ENCODE measurements at regions not wholly inside any gene's neighbourhood (a gene's known extent, or its start where the extent isn't known, plus 50 kb on each side); places are given as distances from the start of the nearest gene placed in this dataset.
"Not testable (repeated sequence)": the region's sequence is repeated elsewhere in the genome, so short reads cannot be mapped to it uniquely, and the experiment has no call there.

- H3K27me3 Mint-ChIP-seq: peaks cover 4% of the 10 kb centered on the region
- DNase-seq: no peak
- no peaks in the 10 kb centered on the region for H3K9me3 Mint-ChIP-seq
- POLR2A ChIA-PET: no interaction called here
- CTCF ChIA-PET: no interaction called here
- no peaks in the 10 kb centered on the region for H3K36me3 Mint-ChIP-seq (ENCODE audit: low read depth)
- H3K4me1 Mint-ChIP-seq: no peaks in the 10 kb centered on the region
- no peak overlapping the region for H3K27ac Mint-ChIP-seq
- no peak overlapping the region for H3K4me3 Mint-ChIP-seq
Observed at GRCh38 chr10:90023950-90024349, 322.6 kb downstream of the KIF20B start.

GRCh38 chr10:90028312-90028711, 326.9 kb downstream of the KIF20B start:
- CTCF ChIA-PET: no interaction called here
- no peak for DNase-seq
- peaks cover 2% of the 10 kb centered on the region for H3K27me3 Mint-ChIP-seq
- H3K9me3 Mint-ChIP-seq: no peaks in the 10 kb centered on the region
- no peak overlapping the region for H3K27ac Mint-ChIP-seq
- H3K4me1 Mint-ChIP-seq: no peaks in the 10 kb centered on the region
- POLR2A ChIA-PET: no interaction called here
- H3K36me3 Mint-ChIP-seq (ENCODE audit: low read depth): no peaks in the 10 kb centered on the region
- H3K4me3 Mint-ChIP-seq: no peak overlapping the region

GRCh38 chr10:90031776-90032175, 330.4 kb downstream of the KIF20B start:
- Mint-ChIP-seq H3K36me3 (ENCODE audit: low read depth) (no peaks in the 10 kb centered on the region), H3K9me3 (no peaks in the 10 kb centered on the region), H3K27ac (no peak overlapping the region), H3K4me1 (no peaks in the 10 kb centered on the region), H3K27me3 (no peaks in the 10 kb centered on the region), H3K4me3 (no peak overlapping the region)
- CTCF ChIA-PET: no interaction called here
- POLR2A ChIA-PET: no interaction called here
- DNase-seq: no peak

DNA sequence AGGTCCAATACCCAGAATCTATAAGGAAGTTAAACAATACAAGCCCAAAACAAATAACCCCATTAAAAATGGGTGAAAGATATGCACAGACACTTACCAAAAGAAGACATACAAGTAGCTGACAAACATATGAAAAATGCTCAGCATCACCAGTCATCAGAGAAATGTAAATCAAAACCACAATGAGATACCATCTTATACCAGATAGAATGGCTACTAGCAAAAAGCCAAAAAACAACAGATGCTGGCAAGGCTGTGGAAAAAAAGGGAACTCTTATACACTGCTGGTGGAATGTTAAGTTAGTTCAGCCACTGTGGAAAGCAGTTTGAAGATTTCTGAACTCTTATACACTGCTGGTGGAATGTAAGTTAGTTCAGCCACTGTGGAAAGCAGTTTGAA, 331.1 kb downstream of the KIF20B start:
- DNase-seq: no peak
- H3K9me3 Mint-ChIP-seq: no peaks in the 10 kb centered on the region
- CTCF ChIA-PET: no interaction called here
- no peak overlapping the region for H3K4me3 Mint-ChIP-seq
- no peaks in the 10 kb centered on the region for H3K27me3 Mint-ChIP-seq
- POLR2A ChIA-PET: no interaction called here
- H3K4me1 Mint-ChIP-seq: no peaks in the 10 kb centered on the region
- H3K36me3 Mint-ChIP-seq (ENCODE audit: low read depth): no peaks in the 10 kb centered on the region
- H3K27ac Mint-ChIP-seq: no peak overlapping the region

DNA sequence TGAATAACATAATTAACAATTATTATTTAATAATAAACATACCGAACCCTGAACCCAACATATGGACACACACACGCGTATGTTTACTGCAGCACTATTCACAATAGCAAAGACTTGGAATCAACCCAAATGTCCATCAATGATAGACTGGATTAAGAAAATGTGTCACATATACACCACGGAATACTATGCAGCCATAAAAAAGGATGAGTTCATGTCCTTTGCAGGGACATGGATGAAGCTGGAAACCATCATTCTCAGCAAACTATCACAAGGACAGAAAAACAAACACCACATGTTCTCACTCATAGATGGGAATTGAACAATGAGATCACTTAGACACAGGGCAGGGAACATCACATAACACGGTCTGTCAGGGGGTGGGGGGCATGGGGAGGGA, 333.5 kb downstream of the KIF20B start:
- POLR2A ChIA-PET; DNase-seq; H3K27ac Mint-ChIP-seq; H3K9me3 Mint-ChIP-seq; H3K4me3 Mint-ChIP-seq; CTCF ChIA-PET; H3K4me1 Mint-ChIP-seq; H3K27me3 Mint-ChIP-seq; H3K36me3 Mint-ChIP-seq (ENCODE audit: low read depth): not testable (repeated sequence)

DNA sequence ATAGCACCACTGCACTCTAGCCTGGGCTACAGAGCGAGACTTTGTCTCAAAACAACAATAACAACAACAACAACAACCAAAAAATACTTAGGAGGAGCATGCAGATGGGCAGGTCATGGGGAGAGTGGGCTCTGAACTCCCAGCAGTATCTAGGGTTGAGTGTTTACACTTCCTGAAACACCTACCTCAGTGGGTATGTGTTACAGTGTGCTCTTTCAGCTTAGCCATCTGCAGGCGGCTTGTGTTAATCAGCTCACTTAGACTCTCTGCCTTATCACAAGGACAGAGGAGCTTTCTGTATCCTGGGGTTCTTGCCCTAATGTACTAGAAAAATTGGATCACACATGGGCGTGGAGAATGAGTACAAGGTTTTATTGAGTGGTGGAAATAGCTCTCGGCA, 340.2 kb downstream of the KIF20B start:
- Mint-ChIP-seq H3K36me3 (ENCODE audit: low read depth) (no peaks in the 10 kb centered on the region), H3K27me3 (no peaks in the 10 kb centered on the region), H3K4me3 (no peak overlapping the region), H3K4me1 (no peaks in the 10 kb centered on the region), H3K27ac (no peak overlapping the region), H3K9me3 (no peaks in the 10 kb centered on the region)
- POLR2A ChIA-PET: no interaction called here
- no peak for DNase-seq
- CTCF ChIA-PET: no interaction called here

GRCh38 chr10:90042075-90042474, 340.7 kb downstream of the KIF20B start:
- H3K36me3 Mint-ChIP-seq (ENCODE audit: low read depth): no peaks in the 10 kb centered on the region
- H3K4me1 Mint-ChIP-seq: no peaks in the 10 kb centered on the region
- H3K4me3 Mint-ChIP-seq: no peak overlapping the region
- ChIA-PET POLR2A (no interaction called here), CTCF (no interaction called here)
- H3K27me3 Mint-ChIP-seq: peaks cover under 1% of the 10 kb centered on the region
- H3K27ac Mint-ChIP-seq: no peak overlapping the region
- no peak for DNase-seq
- H3K9me3 Mint-ChIP-seq: no peaks in the 10 kb centered on the region

DNA sequence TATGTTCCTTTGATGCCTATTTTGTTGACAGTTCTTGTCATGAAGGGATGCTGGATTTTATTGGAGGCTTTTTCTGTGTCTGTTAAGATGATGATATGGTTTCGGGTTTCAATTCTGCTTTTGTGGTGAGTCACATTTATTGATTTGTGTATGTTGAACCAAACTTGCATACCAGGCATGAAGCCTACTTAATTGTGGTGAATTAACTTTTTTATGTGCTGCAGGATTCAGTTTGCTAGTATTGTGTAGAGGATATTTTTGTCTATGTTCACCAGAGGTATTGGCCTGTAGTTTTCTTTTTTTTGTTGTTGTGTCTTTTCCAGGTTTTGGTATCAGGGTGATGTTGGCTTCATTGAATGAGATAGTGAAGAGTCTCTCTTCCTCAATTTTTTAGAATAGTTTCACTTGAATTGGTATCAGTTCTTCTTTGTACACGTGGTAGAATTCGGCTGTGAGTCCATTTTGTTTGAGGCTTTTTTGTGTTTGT, 345.9 kb downstream of the KIF20B start:
- Mint-ChIP-seq H3K4me1 (no peaks in the 10 kb centered on the region), H3K36me3 (ENCODE audit: low read depth) (no peaks in the 10 kb centered on the region), H3K27me3 (peaks cover 4% of the 10 kb centered on the region), H3K9me3 (peaks cover 2% of the 10 kb centered on the region), H3K4me3 (no peak overlapping the region), H3K27ac (no peak overlapping the region)
- no peak for DNase-seq
- ChIA-PET CTCF (no interaction called here), POLR2A (no interaction called here)

GRCh38 chr10:90051053-90051452, 349.7 kb downstream of the KIF20B start:
- peaks cover 2% of the 10 kb centered on the region for H3K9me3 Mint-ChIP-seq
- ChIA-PET POLR2A (no interaction called here), CTCF (no interaction called here)
- H3K27me3 Mint-ChIP-seq: peaks cover 4% of the 10 kb centered on the region
- H3K4me1 Mint-ChIP-seq: no peaks in the 10 kb centered on the region
- H3K27ac Mint-ChIP-seq: no peak overlapping the region
- no peaks in the 10 kb centered on the region for H3K36me3 Mint-ChIP-seq (ENCODE audit: low read depth)
- H3K4me3 Mint-ChIP-seq: no peak overlapping the region
- DNase-seq: no peak

GRCh38 chr10:90051474-90051873, 350.1 kb downstream of the KIF20B start:
- H3K4me1 Mint-ChIP-seq: no peaks in the 10 kb centered on the region
- H3K27ac Mint-ChIP-seq: no peak overlapping the region
- ChIA-PET POLR2A (no interaction called here), CTCF (no interaction called here)
- no peak for DNase-seq
- H3K36me3 Mint-ChIP-seq (ENCODE audit: low read depth): no peaks in the 10 kb centered on the region
- H3K9me3 Mint-ChIP-seq: peaks cover 2% of the 10 kb centered on the region
- peaks cover 4% of the 10 kb centered on the region for H3K27me3 Mint-ChIP-seq
- no peak overlapping the region for H3K4me3 Mint-ChIP-seq

DNA sequence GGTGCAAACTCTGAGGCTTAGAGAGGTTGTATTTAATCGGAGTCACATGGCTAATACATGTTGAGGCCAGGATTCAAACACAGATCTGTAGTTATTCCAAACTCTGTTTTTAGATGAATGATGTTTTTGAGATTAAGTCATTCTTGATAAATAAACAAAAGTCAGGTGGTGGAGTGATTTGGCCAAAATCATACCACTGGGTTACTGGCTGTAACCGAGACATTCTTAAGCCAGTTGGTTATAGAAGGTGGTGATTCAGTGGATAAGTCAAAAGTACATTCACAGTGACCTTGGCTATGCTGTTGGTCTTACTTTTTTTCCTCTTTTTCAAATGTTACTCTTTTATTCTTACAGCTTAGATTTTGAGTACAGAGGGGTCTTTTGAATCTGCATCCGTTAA, 361.4 kb downstream of the KIF20B start:
- Mint-ChIP-seq H3K27ac (no peak overlapping the region), H3K27me3 (peaks cover 4% of the 10 kb centered on the region), H3K4me1 (no peaks in the 10 kb centered on the region), H3K9me3 (no peaks in the 10 kb centered on the region), H3K36me3 (ENCODE audit: low read depth) (no peaks in the 10 kb centered on the region), H3K4me3 (no peak overlapping the region)
- no peak for DNase-seq
- CTCF ChIA-PET: interaction anchor here (1.1 kb wide), 1 partner anchor 108 kb away, joined by 3 read pairs; no protein-coding TSS in a partner anchor
- POLR2A ChIA-PET: no interaction called here

DNA sequence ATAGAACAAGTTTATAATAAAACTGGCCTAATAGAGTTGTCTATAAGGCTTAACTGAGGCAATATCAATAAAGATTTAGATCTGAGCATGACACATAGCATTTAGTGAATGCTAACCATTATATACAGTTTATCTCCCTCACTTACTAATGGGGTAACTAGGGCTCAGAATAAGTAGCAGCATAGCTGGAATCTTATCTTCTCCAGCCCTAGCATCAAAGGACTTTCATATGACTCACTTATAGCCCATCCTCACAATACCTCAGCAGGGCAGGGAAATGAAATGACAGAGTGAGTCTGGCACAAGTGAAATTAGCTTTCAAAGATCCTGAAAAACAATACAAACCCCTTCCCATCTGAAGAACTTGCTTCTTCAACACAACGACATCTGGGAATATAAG, 362.9 kb downstream of the KIF20B start:
- ChIA-PET POLR2A (no interaction called here), CTCF (no interaction called here)
- H3K4me3 Mint-ChIP-seq: no peak overlapping the region
- no peaks in the 10 kb centered on the region for H3K9me3 Mint-ChIP-seq
- peaks cover 2% of the 10 kb centered on the region for H3K27me3 Mint-ChIP-seq
- no peak overlapping the region for H3K27ac Mint-ChIP-seq
- DNase-seq: no peak
- no peaks in the 10 kb centered on the region for H3K4me1 Mint-ChIP-seq
- no peaks in the 10 kb centered on the region for H3K36me3 Mint-ChIP-seq (ENCODE audit: low read depth)

- Mint-ChIP-seq H3K36me3 (ENCODE audit: low read depth) (no peaks in the 10 kb centered on the region), H3K27me3 (no peaks in the 10 kb centered on the region), H3K9me3 (no peaks in the 10 kb centered on the region), H3K27ac (no peak overlapping the region), H3K4me3 (no peak overlapping the region), H3K4me1 (no peaks in the 10 kb centered on the region)
- POLR2A ChIA-PET: no interaction called here
- CTCF ChIA-PET: no interaction called here
- no peak for DNase-seq
Observed at GRCh38 chr10:90066435-90066834, 365.0 kb downstream of the KIF20B start.

DNA sequence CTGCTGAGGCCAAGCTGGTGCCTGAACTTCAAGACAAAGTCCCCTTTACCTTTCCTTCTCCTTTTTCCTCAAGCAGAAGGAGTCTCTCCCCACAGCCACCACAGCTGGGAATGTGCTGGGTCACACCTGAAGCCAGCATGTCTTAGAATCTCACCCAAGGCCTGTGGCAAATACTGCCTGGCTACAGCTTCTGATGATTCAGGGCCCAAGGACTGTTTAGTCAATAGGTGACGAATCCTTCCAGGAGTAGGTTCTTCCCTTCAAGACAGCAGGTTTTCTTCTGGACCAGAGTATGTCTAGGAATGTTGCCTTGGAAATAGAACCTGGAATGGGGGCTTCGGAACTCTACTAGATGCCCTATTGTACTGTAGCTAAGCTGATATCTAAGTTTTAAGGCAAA, 374.6 kb downstream of the KIF20B start:
- POLR2A ChIA-PET: no interaction called here
- Mint-ChIP-seq H3K36me3 (ENCODE audit: low read depth) (no peaks in the 10 kb centered on the region), H3K27me3 (peaks cover 7% of the 10 kb centered on the region)

GRCh38 chr10:90079819-90080218, 378.4 kb downstream of the KIF20B start:
- no peaks in the 10 kb centered on the region for H3K4me1 Mint-ChIP-seq
- DNase-seq: no peak
- no peak overlapping the region for H3K27ac Mint-ChIP-seq
- peaks cover 4% of the 10 kb centered on the region for H3K27me3 Mint-ChIP-seq
- no peaks in the 10 kb centered on the region for H3K9me3 Mint-ChIP-seq
- no peak overlapping the region for H3K4me3 Mint-ChIP-seq
- ChIA-PET CTCF (no interaction called here), POLR2A (no interaction called here)
- no peaks in the 10 kb centered on the region for H3K36me3 Mint-ChIP-seq (ENCODE audit: low read depth)

More for the DNA sequence above, 374.6 kb downstream of the KIF20B start:
- no peak for DNase-seq
- Mint-ChIP-seq H3K9me3 (no peaks in the 10 kb centered on the region), H3K27ac (no peak overlapping the region), H3K4me1 (no peaks in the 10 kb centered on the region), H3K4me3 (no peak overlapping the region)
- CTCF ChIA-PET: no interaction called here
